CD14-positive monocyte (primary cell): ENCODE measurements at regions not wholly inside any gene's neighbourhood (a gene's known extent, or its start where the extent isn't known, plus 50 kb on each side); places are given as distances from the start of the nearest gene placed in this dataset.

Experiments
- DNase-seq, 3 donors: peaks; one replicate each; pipeline ENCODE4 v3.0.0-alpha.2; 2011 to 2022
- H2AFZ ChIP-seq: 2 replicates; pipeline ENCODE4 v1.6.0; 2012; ENCODE audit warnings: mild to moderate bottlenecking, low read depth, low read length, inconsistent platforms; ENCODE audit not compliant: insufficient read depth, poor library complexity, severe bottlenecking
- H3K27ac ChIP-seq, 2 donors: 1 replicate in 1 of 2; 2 replicates in 1 of 2; pipeline ENCODE4 v1.5.1; 2012 to 2013; ENCODE audit warnings: low read length in 2 of 2, control low read depth in 1 of 2, inconsistent platforms in 1 of 2, low read depth in 1 of 2, mild to moderate bottlenecking in 1 of 2
- H3K27me3 ChIP-seq, 2 donors: one replicate each; pipeline versions ENCODE4 v1.6.0 to v1.6.1; 2011 to 2013; ENCODE audit warnings: low read length in 2 of 2; ENCODE audit not compliant: control insufficient read depth in 2 of 2, insufficient read depth in 2 of 2
- H3K36me3 ChIP-seq, 2 donors: replicated peaks in 1 of 2; 1 replicate in 1 of 2; 2 replicates in 1 of 2; pipeline versions ENCODE4 v1.5.1 to v1.6.1; 2012 to 2013; ENCODE audit warnings: low read length in 2 of 2, control low read depth in 1 of 2, inconsistent platforms in 1 of 2, mild to moderate bottlenecking in 1 of 2; ENCODE audit not compliant: insufficient read depth in 2 of 2, control insufficient read depth in 1 of 2
- H3K4me1 ChIP-seq, 2 donors: 1 replicate in 1 of 2; 2 replicates in 1 of 2; pipeline versions ENCODE4 v1.5.1 to v1.6.1; 2012 to 2013; ENCODE audit warnings: low read length in 2 of 2, control low read depth in 1 of 2, inconsistent platforms in 1 of 2, mild to moderate bottlenecking in 1 of 2, moderate library complexity in 1 of 2; ENCODE audit not compliant: insufficient read depth in 2 of 2, control insufficient read depth in 1 of 2
- H3K4me2 ChIP-seq: replicated peaks from 2 replicates; pipeline ENCODE3; 2012; ENCODE audit warnings: low read length, moderate library complexity, mild to moderate bottlenecking; ENCODE audit not compliant: poor library complexity, severe bottlenecking; ENCODE audit errors: extremely low read depth
- H3K4me3 ChIP-seq, 3 experiments: fragments of 200-600 bp in 1 of 3; sonication (generic) in 1 of 3; replicated peaks in 1 of 3; 1 replicate in 2 of 3; 2 replicates in 1 of 3; pipeline ENCODE4 v1.5.1; 2011 to 2013; ENCODE audit warnings: low read length in 3 of 3, mild to moderate bottlenecking in 3 of 3, control low read depth in 2 of 3, low read depth in 2 of 3, inconsistent platforms in 1 of 3, moderate library complexity in 1 of 3
- H3K79me2 ChIP-seq: 2 replicates; pipeline ENCODE4 v1.6.0; 2012; ENCODE audit warnings: mild to moderate bottlenecking, control low read depth, inconsistent platforms, low read length, moderate library complexity; ENCODE audit not compliant: insufficient read depth
- H3K9ac ChIP-seq: 2 replicates; pipeline ENCODE4 v1.6.0; 2017; ENCODE audit warnings: low read length, mild to moderate bottlenecking; ENCODE audit not compliant: insufficient read depth, poor library complexity, severe bottlenecking
- H3K9me3 ChIP-seq, 2 donors: replicated peaks in 1 of 2; 1 replicate in 1 of 2; 2 replicates in 1 of 2; pipeline versions ENCODE4 v1.5.1 to v1.6.1; 2012 to 2013; ENCODE audit warnings: low read length in 2 of 2, control low read depth in 1 of 2; ENCODE audit not compliant: control insufficient read depth in 1 of 2, insufficient read depth in 1 of 2
- H4K20me1 ChIP-seq: 2 replicates; pipeline ENCODE4 v1.6.0; 2012; ENCODE audit warnings: mild to moderate bottlenecking, low read length, control low read depth, moderate library complexity; ENCODE audit not compliant: insufficient read depth
- H3K27ac Mint-ChIP-seq, 7 donors: one replicate each; pipeline ENCODE4 v1.8.0; 2020; ENCODE audit warnings: mild to moderate bottlenecking in 7 of 7, mixed read lengths in 7 of 7, moderate library complexity in 6 of 7, inconsistent platforms in 2 of 7
- H3K27me3 Mint-ChIP-seq, 3 donors: one replicate each; pipeline ENCODE4 v1.8.0; 2021 to 2022; ENCODE audit warnings: low read depth in 3 of 3, mild to moderate bottlenecking in 3 of 3, mixed read lengths in 3 of 3, moderate library complexity in 3 of 3, inconsistent platforms in 1 of 3
- H3K36me3 Mint-ChIP-seq, 2 donors: one replicate each; pipeline ENCODE4 v1.8.0; 2020; ENCODE audit warnings: mixed read lengths in 2 of 2, inconsistent platforms in 1 of 2, mild to moderate bottlenecking in 1 of 2
- H3K4me1 Mint-ChIP-seq: one replicate; pipeline ENCODE4 v1.8.0; 2020; ENCODE audit warnings: mild to moderate bottlenecking, mixed read lengths
- H3K4me3 Mint-ChIP-seq, 2 donors: one replicate each; pipeline ENCODE4 v1.8.0; 2020; ENCODE audit warnings: mild to moderate bottlenecking in 2 of 2, mixed read lengths in 2 of 2, moderate library complexity in 1 of 2
- H3K9me3 Mint-ChIP-seq, 7 donors: one replicate each; pipeline ENCODE4 v1.8.0; 2020 to 2022; ENCODE audit warnings: mixed read lengths in 7 of 7, mild to moderate bottlenecking in 6 of 7, moderate library complexity in 6 of 7, inconsistent platforms in 2 of 7
- WGBS: methylation state at CpG from one replicate; pipeline ENCODE4 v1.1.5; 2013; ENCODE audit warnings: missing lambda C conversion rate; ENCODE audit not compliant: insufficient coverage; 5-methylcytosine and 5-hydroxymethylcytosine counted together
- intact Hi-C, 2 donors: fragments of 100-400 bp; cut with micrococcal nuclease; formaldehyde crosslinking; loops; one replicate each; pipeline versions ENCODE4 v1.15.0 to v1.15.1; 2023
- TF ChIP-seq, protein P1 (sequence below): fragments of 200-600 bp; IDR thresholded peaks from one replicate; pipeline ENCODE4 v1.8.0; 2022; ENCODE audit warnings: antibody characterized with exemption, mild to moderate bottlenecking

DNA sequence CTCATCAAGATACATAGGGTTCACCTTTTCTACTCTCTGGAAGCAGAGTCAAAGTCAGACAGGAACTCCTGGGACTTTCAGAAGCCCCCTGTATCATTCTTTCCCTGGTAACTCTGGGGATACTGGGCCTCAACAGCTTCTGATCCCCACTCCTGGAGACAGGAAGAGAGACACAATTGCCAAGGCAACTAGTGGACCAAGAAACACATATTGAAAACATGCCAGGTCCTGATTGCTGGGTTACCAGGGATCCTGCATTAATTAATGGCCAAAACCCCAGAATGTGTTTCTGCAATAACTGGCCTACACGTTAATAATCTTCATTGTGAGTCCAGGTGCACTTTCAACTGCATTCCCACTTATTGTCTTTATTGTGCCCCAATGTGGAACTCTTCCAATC lies 260.8 kb upstream of the POU2AF2 start:
- Histone ChIP-seq H3K4me1 (peaks cover 20 to 29% of the 10 kb centered on the region in 2 donors), H3K27ac (no peak overlapping the region), H3K9me3 (no peaks in the 10 kb centered on the region), H2AFZ (no peak overlapping the region), H3K79me2 (no peaks in the 10 kb centered on the region), H3K4me3 (no peak overlapping the region), H3K9ac (no peak overlapping the region), H3K27me3 (no peaks in the 10 kb centered on the region), H3K36me3 (no peaks in the 10 kb centered on the region), H4K20me1 (no peaks in the 10 kb centered on the region), H3K4me2 (no peak overlapping the region)
- Mint-ChIP-seq H3K9me3 (no peaks in the 10 kb centered on the region), H3K4me3 (no peak overlapping the region), H3K36me3 (no peaks in the 10 kb centered on the region), H3K27me3 (peaks cover 1 to 6% (median 3%) of the 10 kb centered on the region in 3 donors), H3K4me1 (peaks cover 9% of the 10 kb centered on the region), H3K27ac (no peak overlapping the region)
- intact Hi-C loops = no loop called here
- TF ChIP-seq, protein P1, sequence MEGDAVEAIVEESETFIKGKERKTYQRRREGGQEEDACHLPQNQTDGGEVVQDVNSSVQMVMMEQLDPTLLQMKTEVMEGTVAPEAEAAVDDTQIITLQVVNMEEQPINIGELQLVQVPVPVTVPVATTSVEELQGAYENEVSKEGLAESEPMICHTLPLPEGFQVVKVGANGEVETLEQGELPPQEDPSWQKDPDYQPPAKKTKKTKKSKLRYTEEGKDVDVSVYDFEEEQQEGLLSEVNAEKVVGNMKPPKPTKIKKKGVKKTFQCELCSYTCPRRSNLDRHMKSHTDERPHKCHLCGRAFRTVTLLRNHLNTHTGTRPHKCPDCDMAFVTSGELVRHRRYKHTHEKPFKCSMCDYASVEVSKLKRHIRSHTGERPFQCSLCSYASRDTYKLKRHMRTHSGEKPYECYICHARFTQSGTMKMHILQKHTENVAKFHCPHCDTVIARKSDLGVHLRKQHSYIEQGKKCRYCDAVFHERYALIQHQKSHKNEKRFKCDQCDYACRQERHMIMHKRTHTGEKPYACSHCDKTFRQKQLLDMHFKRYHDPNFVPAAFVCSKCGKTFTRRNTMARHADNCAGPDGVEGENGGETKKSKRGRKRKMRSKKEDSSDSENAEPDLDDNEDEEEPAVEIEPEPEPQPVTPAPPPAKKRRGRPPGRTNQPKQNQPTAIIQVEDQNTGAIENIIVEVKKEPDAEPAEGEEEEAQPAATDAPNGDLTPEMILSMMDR = no peak
- no peak for DNase-seq
- WGBS = 90% methylated on average over 1 of the region's 1 CpG

DNA sequence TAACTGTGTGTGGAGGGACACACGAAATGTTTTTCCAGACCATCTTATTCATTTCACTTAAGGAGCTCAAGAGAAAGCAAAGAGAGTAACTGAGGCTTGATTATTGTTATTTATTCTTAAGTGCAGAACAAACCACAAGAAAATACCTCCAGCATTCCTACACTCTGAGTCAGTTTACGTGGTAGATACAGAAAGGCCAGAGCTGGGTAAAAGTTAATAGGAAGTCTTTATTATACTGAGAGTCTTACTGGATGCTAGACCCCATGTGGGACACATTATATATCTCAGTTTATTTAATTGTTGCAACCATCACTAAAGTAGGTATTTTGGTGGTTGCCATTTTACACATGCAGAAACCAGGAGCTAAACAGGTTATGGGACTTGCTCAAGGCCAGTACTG lies 261.4 kb upstream of the POU2AF2 start:
- Histone ChIP-seq H3K36me3 (no peaks in the 10 kb centered on the region), H3K4me3 (no peak overlapping the region), H3K4me1 (peaks cover 17 to 28% of the 10 kb centered on the region in 2 donors), H4K20me1 (no peaks in the 10 kb centered on the region), H3K79me2 (no peaks in the 10 kb centered on the region), H3K27ac (no peak overlapping the region), H3K27me3 (no peaks in the 10 kb centered on the region), H2AFZ (no peak overlapping the region), H3K9me3 (no peaks in the 10 kb centered on the region), H3K9ac (no peak overlapping the region), H3K4me2 (no peak overlapping the region)
- no CpG with 5 or more reads among the region's 2 CpGs for WGBS
- Mint-ChIP-seq H3K27me3 (peaks cover 1 to 6% (median 3%) of the 10 kb centered on the region in 3 donors), H3K9me3 (no peaks in the 10 kb centered on the region), H3K36me3 (no peaks in the 10 kb centered on the region), H3K4me1 (peaks cover 9% of the 10 kb centered on the region), H3K4me3 (no peak overlapping the region), H3K27ac (no peak overlapping the region)
- intact Hi-C loops = no loop called here
- TF ChIP-seq, protein P1 = no peak
- DNase-seq = no peak
